ENCODE measurements at regions not wholly inside any gene's neighbourhood (a gene's known extent, or its start where the extent isn't known, plus 50 kb on each side); places are given as distances from the start of the nearest gene placed in this dataset.

DNA sequence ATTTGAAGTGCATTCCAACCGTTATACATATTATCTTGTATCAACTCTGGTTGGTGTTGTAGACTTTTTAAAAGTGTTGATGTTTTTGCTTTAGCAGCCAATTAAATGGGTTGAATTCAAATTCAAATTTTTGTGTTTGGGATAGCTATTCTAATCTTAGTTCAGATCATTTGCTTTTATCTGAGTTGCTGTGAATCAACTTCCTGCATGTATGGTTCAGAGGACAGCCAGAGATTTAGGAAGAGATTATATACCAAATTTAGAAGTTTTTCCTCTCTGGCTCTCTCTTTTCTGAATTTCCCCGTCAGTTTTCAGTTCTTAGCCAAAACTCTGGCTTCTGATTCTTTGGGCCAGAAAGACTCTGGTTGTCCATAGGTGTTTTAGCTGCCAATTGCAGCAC is 415.5 kb downstream of the NUF2 start:
- intact Hi-C loops (cut with DNase I, micrococcal nuclease), result no loop called here
- no peaks in the 10 kb centered on the region for H3K9me3 ChIP-seq
- H3K4me1 ChIP-seq (ENCODE audit: low read depth), result no peaks in the 10 kb centered on the region
- no peak for DNase-seq
- no peaks in the 10 kb centered on the region for H3K36me3 ChIP-seq (ENCODE audit: low read depth)
- no peak overlapping the region for H3K4me3 ChIP-seq
- ATAC-seq, result no peak
- TF ChIP-seq, protein P1, sequence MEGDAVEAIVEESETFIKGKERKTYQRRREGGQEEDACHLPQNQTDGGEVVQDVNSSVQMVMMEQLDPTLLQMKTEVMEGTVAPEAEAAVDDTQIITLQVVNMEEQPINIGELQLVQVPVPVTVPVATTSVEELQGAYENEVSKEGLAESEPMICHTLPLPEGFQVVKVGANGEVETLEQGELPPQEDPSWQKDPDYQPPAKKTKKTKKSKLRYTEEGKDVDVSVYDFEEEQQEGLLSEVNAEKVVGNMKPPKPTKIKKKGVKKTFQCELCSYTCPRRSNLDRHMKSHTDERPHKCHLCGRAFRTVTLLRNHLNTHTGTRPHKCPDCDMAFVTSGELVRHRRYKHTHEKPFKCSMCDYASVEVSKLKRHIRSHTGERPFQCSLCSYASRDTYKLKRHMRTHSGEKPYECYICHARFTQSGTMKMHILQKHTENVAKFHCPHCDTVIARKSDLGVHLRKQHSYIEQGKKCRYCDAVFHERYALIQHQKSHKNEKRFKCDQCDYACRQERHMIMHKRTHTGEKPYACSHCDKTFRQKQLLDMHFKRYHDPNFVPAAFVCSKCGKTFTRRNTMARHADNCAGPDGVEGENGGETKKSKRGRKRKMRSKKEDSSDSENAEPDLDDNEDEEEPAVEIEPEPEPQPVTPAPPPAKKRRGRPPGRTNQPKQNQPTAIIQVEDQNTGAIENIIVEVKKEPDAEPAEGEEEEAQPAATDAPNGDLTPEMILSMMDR (IDR thresholded peaks at IDR 0.05), result no peak

GRCh38 chr1:163744301-163744887 is 422.6 kb downstream of the NUF2 start:
- no peak overlapping the region for H3K4me3 ChIP-seq
- H3K9me3 ChIP-seq, result peaks cover 8% of the 10 kb centered on the region
- H3K36me3 ChIP-seq (ENCODE audit: low read depth), result no peaks in the 10 kb centered on the region
- no peak for DNase-seq
- no peak for ATAC-seq
- TF ChIP-seq, protein P1 (IDR thresholded peaks at IDR 0.05), result no peak
- H3K4me1 ChIP-seq (ENCODE audit: low read depth), result no peaks in the 10 kb centered on the region
- intact Hi-C loops (cut with DNase I, micrococcal nuclease), result no loop called here

DNA sequence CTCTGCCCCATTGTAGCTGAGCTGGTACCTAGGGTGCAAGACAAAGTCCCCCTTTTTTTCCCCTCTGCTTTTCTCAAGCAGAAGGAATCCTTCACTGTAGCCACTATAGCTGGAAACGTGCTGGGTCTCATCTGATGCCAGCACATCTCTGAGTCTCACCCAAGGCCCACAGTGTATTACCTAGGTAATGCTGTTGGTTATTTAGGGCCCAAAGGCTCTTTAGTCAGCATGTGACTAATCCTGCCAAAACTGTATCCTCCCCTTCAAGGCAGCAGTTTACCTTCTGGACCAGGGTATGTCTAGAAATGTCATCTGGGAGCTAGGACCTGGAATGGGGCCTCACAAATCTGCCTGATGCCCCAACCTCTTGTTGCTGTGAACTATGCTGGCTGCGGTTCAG is 423.4 kb downstream of the NUF2 start:
- no peak for ATAC-seq
- TF ChIP-seq, protein P1 (IDR thresholded peaks at IDR 0.05), result no peak
- H3K9me3 ChIP-seq, result peaks cover 8% of the 10 kb centered on the region
- intact Hi-C loops (cut with DNase I, micrococcal nuclease), result no loop called here
- H3K4me1 ChIP-seq (ENCODE audit: low read depth), result no peaks in the 10 kb centered on the region
- DNase-seq, result no peak
- no peaks in the 10 kb centered on the region for H3K36me3 ChIP-seq (ENCODE audit: low read depth)
- H3K4me3 ChIP-seq, result no peak overlapping the region

DNA sequence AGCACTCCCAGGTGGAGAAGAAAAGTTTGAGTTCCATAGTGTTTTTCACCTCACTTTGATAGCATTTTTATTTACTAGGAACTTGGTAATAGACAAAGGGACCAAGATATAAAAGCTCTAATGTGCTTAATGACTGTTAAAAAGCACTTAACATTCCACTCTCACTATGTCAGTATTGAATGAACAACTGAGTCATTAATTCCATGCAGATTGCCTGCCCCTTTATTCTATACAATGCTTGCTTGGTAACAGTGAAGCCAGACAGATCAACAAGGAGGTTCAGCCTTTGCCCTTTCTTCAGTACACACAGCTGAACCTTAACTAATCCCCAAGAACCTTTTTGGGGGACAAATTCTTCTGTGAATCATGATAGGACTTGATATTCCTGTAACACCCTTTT is 425.5 kb downstream of the NUF2 start:
- Histone ChIP-seq H3K36me3 (ENCODE audit: low read depth) (no peaks in the 10 kb centered on the region), H3K4me1 (ENCODE audit: low read depth) (no peaks in the 10 kb centered on the region), H3K9me3 (peaks cover 8% of the 10 kb centered on the region), H3K4me3 (no peak overlapping the region)
- DNase-seq (no peak), ATAC-seq (no peak)
- intact Hi-C loops (cut with DNase I, micrococcal nuclease), result no loop called here
- TF ChIP-seq, protein P1 (IDR thresholded peaks at IDR 0.05), result no peak

DNA sequence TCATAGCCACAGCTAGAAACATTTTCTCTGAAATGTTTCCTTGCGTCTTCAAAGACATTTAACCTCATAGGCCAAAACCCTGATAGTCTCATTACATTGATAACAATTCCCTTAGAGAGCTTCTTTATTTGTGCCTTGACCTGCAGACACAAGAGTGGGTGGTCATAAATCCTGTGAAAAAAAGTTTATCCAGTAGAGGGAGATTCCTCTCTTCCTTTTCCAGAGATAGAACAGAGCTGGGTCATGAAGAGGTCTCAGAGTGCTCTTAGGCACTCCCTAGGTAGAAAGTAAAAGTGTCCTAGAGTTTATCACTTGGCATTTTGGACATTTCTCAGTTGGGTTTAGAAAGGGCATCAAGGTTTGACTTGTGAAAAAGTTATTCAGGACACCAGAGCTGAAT is 426.1 kb downstream of the NUF2 start:
- intact Hi-C loops (cut with DNase I, micrococcal nuclease), result no loop called here
- Histone ChIP-seq H3K4me1 (ENCODE audit: low read depth) (no peaks in the 10 kb centered on the region), H3K9me3 (peaks cover 7% of the 10 kb centered on the region), H3K36me3 (ENCODE audit: low read depth) (no peaks in the 10 kb centered on the region), H3K4me3 (no peak overlapping the region)
- TF ChIP-seq, protein P1 (IDR thresholded peaks at IDR 0.05), result no peak
- DNase-seq (no peak), ATAC-seq (no peak)
